HepG2 (cell line): ENCODE measurements at regions not wholly inside any gene's neighbourhood (a gene's known extent, or its start where the extent isn't known, plus 50 kb on each side); places are given as distances from the start of the nearest gene placed in this dataset.

Experiments used
- ATAC-seq: fragments of 200-7000 bp; cut with Tn5 transposase; 3 replicates; pipeline ENCODE4 v1.9.1; 2020; ENCODE audit warnings: mild to moderate bottlenecking, moderate library complexity
- BruUV-seq: library from RNA; stranded (reverse); fragments of 400-500 nt; replicated peaks from 2 replicates; lab custom pipeline; 2021; lab: Mats Ljungman, UMichigan
- CTCF ChIA-PET: fragments of 300-600 bp; formaldehyde crosslinking; extraction: SDS; loops from one replicate; lab custom pipeline; 2021; ENCODE audit warnings: low total read pairs, inconsistent platforms, low intra/inter-chr PET ratio; lab: Yijun Ruan, JAX
- POLR2A ChIA-PET: fragments of 350-600 bp; sonication (Branson Sonifier 250); formaldehyde crosslinking; loops from one replicate; lab custom pipeline; 2020; ENCODE audit warnings: antibody characterized with exemption, inconsistent platforms; lab: Yijun Ruan, JAX
- DNase-seq: peaks from one replicate; pipeline ENCODE4 v3.0.0-alpha.2; 2015; ENCODE audit warnings: low spot score
- FAIRE-seq: peaks from 3 replicates; lab custom pipeline; 2011; peaks lifted over from hg19 to GRCh38; lab: Jason Lieb, UNC
- H2AFZ ChIP-seq: one replicate; pipeline ENCODE4 v1.6.1; 2011; ENCODE audit warnings: low read length, inconsistent platforms
- H3K27ac ChIP-seq: fragments of 300-600 bp; 3 replicates; pipeline ENCODE4 v1.8.0; 2011; ENCODE audit warnings: mixed run types, mild to moderate bottlenecking, mixed read lengths, low read length, inconsistent platforms; ENCODE audit not compliant: insufficient read depth; ENCODE audit errors: extremely low read length
- H3K27me3 ChIP-seq, 2 experiments: fragments of 200-600 bp in 1 of 2; 2 replicates in 1 of 2; 3 replicates in 1 of 2; pipeline versions ENCODE4 v1.6.0 to v1.8.0; 2011; ENCODE audit warnings: low read length in 2 of 2, mild to moderate bottlenecking in 2 of 2, moderate library complexity in 2 of 2, inconsistent platforms in 1 of 2; ENCODE audit not compliant: insufficient read depth in 2 of 2, control insufficient read depth in 1 of 2
- H3K36me3 ChIP-seq, 2 experiments: fragments of 200-600 bp in 1 of 2; replicated peaks in 1 of 2; 2 replicates in 1 of 2; 3 replicates in 1 of 2; pipeline versions ENCODE4 v1.5.1 to v1.8.0; 2011; ENCODE audit warnings: low read length in 2 of 2, inconsistent platforms in 1 of 2; ENCODE audit not compliant: insufficient read depth in 2 of 2, control insufficient read depth in 1 of 2
- H3K4me1 ChIP-seq: 2 replicates; pipeline ENCODE4 v1.5.1; 2012; ENCODE audit warnings: low read length, inconsistent platforms; ENCODE audit not compliant: insufficient read depth
- H3K4me2 ChIP-seq: 2 replicates; pipeline ENCODE4 v1.6.0; 2011; ENCODE audit warnings: low read depth, low read length, inconsistent platforms
- H3K4me3 ChIP-seq, 3 experiments: fragments of 200-600 bp in 1 of 3; sonication (generic), shearing (Covaris generic) in 1 of 3; replicated peaks in 1 of 3; 2 replicates each; pipeline ENCODE4 v1.5.1; 2011 to 2016; ENCODE audit warnings: low read length in 3 of 3, inconsistent platforms in 2 of 3, low read depth in 2 of 3, mild to moderate bottlenecking in 2 of 3, control low read depth in 1 of 3, mixed read lengths in 1 of 3; ENCODE audit not compliant: insufficient read depth in 1 of 3
- H3K79me2 ChIP-seq: one replicate; pipeline ENCODE4 v1.6.1; 2011; ENCODE audit warnings: low read length, inconsistent platforms; ENCODE audit not compliant: insufficient read depth
- H3K9ac ChIP-seq: 2 replicates; pipeline ENCODE4 v1.6.0; 2011; ENCODE audit warnings: mild to moderate bottlenecking, low read depth, low read length, inconsistent platforms; ENCODE audit not compliant: insufficient read depth
- H3K9me3 ChIP-seq: 2 replicates; pipeline ENCODE4 v1.5.1; 2012; ENCODE audit warnings: mild to moderate bottlenecking, low read length
- H4K20me1 ChIP-seq: 2 replicates; pipeline ENCODE4 v1.6.0; 2011; ENCODE audit warnings: inconsistent platforms, mild to moderate bottlenecking, low read length, moderate library complexity; ENCODE audit not compliant: insufficient read depth
- ADNP ChIP-seq: sonication (generic); formaldehyde crosslinking; IDR thresholded peaks from 2 replicates; pipeline ENCODE4 v1.4.0; 2020; ENCODE audit warnings: missing genetic modification reagents
- AHR ChIP-seq: IDR thresholded peaks from 2 replicates; pipeline ENCODE4 v1.6.1; 2018; ENCODE audit warnings: missing genetic modification reagents, missing compliant biosample characterization
- FUBP1 ChIP-seq: sonication (generic); formaldehyde crosslinking; IDR thresholded peaks from 2 replicates; pipeline ENCODE4 v1.5.1; 2020; ENCODE audit warnings: missing genetic modification reagents, mild to moderate bottlenecking, borderline replicate concordance
- NKX3-1 ChIP-seq: sonication (generic); formaldehyde crosslinking; IDR thresholded peaks from 2 replicates; pipeline ENCODE4 v1.5.0; 2020; ENCODE audit warnings: missing genetic modification reagents
- SP1 ChIP-seq, 2 experiments: fragments of 450-650 bp in 1 of 2; sonication (generic) in 1 of 2; formaldehyde crosslinking in 1 of 2; IDR thresholded peaks; 2 replicates each; pipeline versions ENCODE4 v1.4.0 to v1.6.1; 2016 to 2020; ENCODE audit warnings: missing genetic modification reagents in 1 of 2
- SYNCRIP ChIP-seq: fragments of 200-400 bp; formaldehyde crosslinking; IDR thresholded peaks from 2 replicates; pipeline ENCODE4 v1.6.1; 2018; ENCODE audit warnings: mild to moderate bottlenecking, low read depth, low read length; ENCODE audit not compliant: insufficient read depth
- TERF1 ChIP-seq: sonication (generic); formaldehyde crosslinking; IDR thresholded peaks from 2 replicates; pipeline ENCODE4 v1.8.0; 2022; ENCODE audit warnings: mild to moderate bottlenecking, missing genetic modification reagents, moderate library complexity
- TFDP1 ChIP-seq: IDR thresholded peaks from 2 replicates; pipeline ENCODE4 v1.6.1; 2016; ENCODE audit warnings: missing compliant biosample characterization, missing genetic modification reagents, borderline replicate concordance
- TOPORS ChIP-seq: sonication (generic); formaldehyde crosslinking; IDR thresholded peaks from 2 replicates; pipeline ENCODE4 v1.8.0; 2023; ENCODE audit warnings: mild to moderate bottlenecking, missing genetic modification reagents
- WIZ ChIP-seq: sonication (generic); formaldehyde crosslinking; IDR thresholded peaks from 2 replicates; pipeline ENCODE4 v1.5.1; 2020; ENCODE audit warnings: mild to moderate bottlenecking, missing genetic modification reagents
- ZBTB43 ChIP-seq: sonication (generic); formaldehyde crosslinking; conservative IDR thresholded peaks from 2 replicates; pipeline ENCODE4 v1.4.0; 2020; ENCODE audit warnings: missing genetic modification reagents
- ZNF503 ChIP-seq: sonication (generic); formaldehyde crosslinking; IDR thresholded peaks from 2 replicates; pipeline ENCODE4 v1.4.0; 2020; ENCODE audit warnings: missing genetic modification reagents
- ZNF512 ChIP-seq: sonication (generic); formaldehyde crosslinking; IDR thresholded peaks from 2 replicates; pipeline ENCODE4 v1.4.0; 2020; ENCODE audit warnings: mild to moderate bottlenecking, missing genetic modification reagents
- ZUFSP ChIP-seq: sonication (generic); formaldehyde crosslinking; IDR thresholded peaks from 2 replicates; pipeline ENCODE4 v1.9.0; 2021; ENCODE audit warnings: missing genetic modification reagents, mild to moderate bottlenecking, borderline replicate concordance
- WGBS: methylation state at CpG from one replicate; pipeline ENCODE4 v1.1.6; 2017; ENCODE audit warnings: low lambda C conversion rate; 5-methylcytosine and 5-hydroxymethylcytosine counted together
- in situ Hi-C: cut with HindIII; loops from 2 replicates; pipeline ENCODE4 v1.10.0; 2017; ENCODE audit warnings: low pct_unique_long_range_greater_than_20kb; ENCODE audit not compliant: extremely low pct_ligation_motif_present
- intact Hi-C: fragments of 100-400 bp; cut with micrococcal nuclease; formaldehyde crosslinking; loops from one replicate; pipeline ENCODE4 v1.10.0; 2022; ENCODE audit not compliant: unreplicated experiment

GRCh38 chr2:191618786-191619185 lies 59.1 kb upstream of the NABP1 start:
- no peak overlapping the region for H3K27ac ChIP-seq
- no peak overlapping the region for H3K4me3 ChIP-seq
- FAIRE-seq (no peak), ATAC-seq (no peak), DNase-seq (no peak)
- H3K4me2 ChIP-seq, result no peak overlapping the region
- H3K9ac ChIP-seq, result no peak overlapping the region
- H3K27me3 ChIP-seq, result no peaks in the 10 kb centered on the region
- no peaks in the 10 kb centered on the region for H3K4me1 ChIP-seq
- intact Hi-C loops, result no loop called here
- in situ Hi-C loops, result no loop called here
- WGBS, result 66% methylated on average over 2 of the region's 2 CpGs
- ChIA-PET POLR2A (no interaction called here), CTCF (no interaction called here)
- no TSS peak for BruUV-seq
- H2AFZ ChIP-seq, result no peak overlapping the region
- no peaks in the 10 kb centered on the region for H3K79me2 ChIP-seq
- no peaks in the 10 kb centered on the region for H3K36me3 ChIP-seq
- H3K9me3 ChIP-seq, result no peaks in the 10 kb centered on the region
- no peaks in the 10 kb centered on the region for H4K20me1 ChIP-seq
- TF ChIP-seq AHR (CRISPR knock-in tag) (no peak), ZBTB43 (no peak), TFDP1 (no peak), ZNF512 (CRISPR knock-in tag) (no peak), SP1 (IDR thresholded peaks at IDR 0.05) (no peak), SP1 (CRISPR knock-in tag; IDR thresholded peaks at IDR 0.05) (no peak), NKX3-1 (no peak), FUBP1 (CRISPR knock-in tag) (no peak), ZNF503 (CRISPR knock-in tag) (no peak), WIZ (CRISPR knock-in tag) (no peak), ZUFSP (no peak), TERF1 (CRISPR knock-in tag) (no peak), ADNP (CRISPR knock-in tag) (no peak), SYNCRIP (no peak), TOPORS (no peak)
